RPMI7951 (cell line): ENCODE measurements at regions not wholly inside any gene's neighbourhood (a gene's known extent, or its start where the extent isn't known, plus 50 kb on each side); places are given as distances from the start of the nearest gene placed in this dataset.

Source experiments
- DNase-seq: peaks from one replicate; pipeline ENCODE4 v3.0.0-alpha.2; 2012; ENCODE audit warnings: low read depth

DNA sequence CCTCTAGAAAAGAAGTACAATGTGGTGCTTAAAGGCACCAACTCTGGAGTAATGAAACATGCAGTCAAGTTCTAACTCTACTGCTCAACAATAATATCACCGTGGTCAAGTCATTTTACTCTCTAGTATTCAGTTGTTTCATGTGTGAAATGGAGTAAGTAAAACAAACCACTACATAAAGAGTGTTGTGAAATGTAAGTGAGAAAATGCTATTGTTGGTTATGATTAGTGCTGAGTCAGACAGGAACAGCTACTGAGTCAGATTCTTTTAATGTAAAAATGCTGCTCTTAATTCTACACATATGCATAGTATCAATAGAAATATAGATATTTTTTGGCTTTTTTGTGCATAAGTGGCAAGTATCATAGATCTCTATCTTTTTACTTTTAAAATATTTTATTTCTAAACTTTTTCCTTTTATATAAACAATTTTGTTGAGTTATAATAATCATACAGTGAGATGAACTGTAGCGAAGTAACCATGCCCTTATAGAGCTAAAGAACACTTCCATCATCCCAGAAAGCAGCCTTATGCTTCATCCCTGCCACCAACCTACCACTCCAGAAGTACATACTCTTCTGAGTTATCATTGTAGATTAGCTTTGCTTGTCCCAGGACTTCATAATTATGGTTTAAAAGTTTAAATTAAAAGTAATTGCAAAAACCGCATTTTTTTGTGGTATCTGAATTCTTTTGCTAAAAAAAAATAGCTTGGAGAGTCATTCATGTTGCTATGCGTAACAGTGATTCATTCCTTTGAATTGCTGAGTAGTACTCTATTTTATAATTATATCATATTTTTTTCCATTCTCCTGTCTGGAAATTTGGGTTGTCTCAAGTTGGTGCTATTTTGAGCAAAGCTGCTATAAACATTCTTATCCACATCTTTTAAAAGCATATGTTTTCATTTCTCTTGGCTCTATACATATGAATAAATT, 548.2 kb upstream of the CLINT1 start:
- DNase-seq: peak; percentile 58

DNA sequence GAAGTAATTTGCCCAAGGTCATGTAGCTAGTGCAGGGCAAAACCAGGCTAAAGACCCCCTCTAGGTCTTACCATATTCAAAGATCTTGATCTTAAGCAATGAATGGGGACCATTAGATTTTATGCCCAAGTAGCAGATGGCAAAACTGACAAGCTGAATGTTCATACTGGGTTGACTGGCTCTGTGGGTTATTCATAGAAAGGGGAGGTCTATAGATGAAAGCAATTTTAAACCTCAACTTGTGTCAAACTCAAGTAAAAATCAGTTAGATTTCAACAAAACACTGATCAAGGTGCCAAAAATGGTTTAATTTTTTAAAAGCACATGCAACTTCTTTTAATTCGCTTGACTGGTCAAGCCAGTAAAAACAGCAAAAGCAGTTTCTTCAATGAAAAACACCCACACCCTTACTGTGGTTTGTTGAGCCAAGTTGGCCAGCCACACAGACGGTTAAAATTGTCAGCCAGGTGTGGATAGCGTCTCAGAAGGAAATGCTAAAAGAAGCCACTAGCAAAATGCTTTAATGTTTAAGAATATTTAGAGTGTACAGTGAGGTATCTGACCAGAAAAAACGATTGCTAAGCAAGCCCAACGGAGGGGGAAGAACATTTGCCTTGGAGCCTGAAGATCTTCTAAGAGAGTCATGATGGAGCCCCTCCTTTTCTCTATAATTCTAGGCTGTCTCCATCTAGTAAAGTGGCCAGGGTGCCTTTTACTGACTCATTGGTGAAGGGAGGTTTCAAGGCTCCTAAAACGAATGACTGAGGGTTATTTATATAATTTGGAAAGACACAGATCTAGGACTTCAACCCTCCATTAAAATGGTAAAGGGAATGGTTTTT, 539.6 kb upstream of the CLINT1 start:
- DNase-seq: no peak

- DNase-seq: no peak
These were observed 538.3 kb upstream of the CLINT1 start for GRCh38 chr5:158397278-158397677.

- no peak for DNase-seq
These were observed 535.2 kb upstream of the CLINT1 start for GRCh38 chr5:158394102-158394501.

GRCh38 chr5:158393457-158393856, 534.5 kb upstream of the CLINT1 start:
- no peak for DNase-seq

DNA sequence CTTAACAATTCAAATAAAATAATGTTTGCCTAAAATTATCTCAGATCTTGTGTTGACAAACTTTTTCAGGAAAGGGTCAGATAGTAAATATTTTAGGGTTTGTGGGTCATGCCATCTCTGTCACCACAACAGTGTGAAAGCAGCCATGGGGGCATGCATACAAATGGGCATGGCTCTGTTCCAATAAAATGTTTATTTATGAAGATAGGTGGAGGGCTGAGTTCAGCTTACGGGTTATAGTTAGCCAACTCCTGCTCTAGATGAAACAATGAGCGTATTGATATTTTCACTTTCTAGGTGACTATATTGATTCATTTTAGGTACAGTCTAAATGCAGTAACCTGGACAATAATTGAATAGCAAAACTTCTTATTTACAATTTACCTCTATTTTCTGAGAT, 533.8 kb upstream of the CLINT1 start:
- DNase-seq: no peak

DNA sequence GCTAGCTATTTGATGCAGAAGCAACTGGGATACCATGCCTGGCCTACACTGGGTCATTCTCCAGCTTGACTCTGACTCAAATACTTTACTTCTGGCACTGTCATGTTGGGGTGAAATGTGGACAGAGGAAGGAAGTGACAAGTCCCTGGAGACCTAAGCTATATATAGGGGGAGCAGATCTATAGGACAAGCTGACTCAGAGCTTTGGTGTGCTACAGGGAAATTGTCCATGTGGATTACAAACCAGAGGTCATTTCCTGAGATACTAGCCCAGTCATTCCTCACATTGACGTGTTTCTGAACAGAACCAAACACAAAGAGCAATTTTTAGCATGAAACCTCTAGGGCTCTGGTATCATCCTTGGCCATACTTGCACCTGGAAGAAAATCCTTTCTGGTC, 531.6 kb upstream of the CLINT1 start:
- peak; percentile 76 for DNase-seq

- no peak for DNase-seq
These were observed 530.8 kb upstream of the CLINT1 start for GRCh38 chr5:158389786-158390185.

- DNase-seq: no peak
These were observed 529.1 kb upstream of the CLINT1 start for GRCh38 chr5:158388021-158388420.

GRCh38 chr5:158387499-158387898, 528.6 kb upstream of the CLINT1 start:
- no peak for DNase-seq

DNA sequence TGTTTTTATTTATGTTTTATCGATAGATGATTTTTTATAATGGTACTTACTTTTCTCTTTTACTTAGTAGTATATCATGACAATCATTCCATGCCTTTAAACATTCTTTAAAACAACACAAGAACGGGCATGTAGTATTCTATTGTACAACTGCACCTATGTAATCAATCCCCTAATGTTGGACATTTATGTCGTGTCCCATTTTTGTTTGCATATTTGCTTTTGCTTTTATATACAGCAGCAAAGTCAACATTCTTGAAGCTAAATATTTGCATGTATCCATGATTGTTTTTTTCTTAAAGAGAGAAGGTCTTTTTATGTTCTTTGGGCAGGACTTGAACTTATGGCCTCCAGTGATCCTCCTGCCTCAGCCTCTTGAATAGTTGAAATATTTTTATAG, 527.0 kb upstream of the CLINT1 start:
- no peak for DNase-seq

GRCh38 chr5:158384535-158385481, 525.9 kb upstream of the CLINT1 start:
- peak; percentile 97 for DNase-seq

- DNase-seq: no peak
These were observed 524.5 kb upstream of the CLINT1 start for GRCh38 chr5:158383486-158383885.

DNA sequence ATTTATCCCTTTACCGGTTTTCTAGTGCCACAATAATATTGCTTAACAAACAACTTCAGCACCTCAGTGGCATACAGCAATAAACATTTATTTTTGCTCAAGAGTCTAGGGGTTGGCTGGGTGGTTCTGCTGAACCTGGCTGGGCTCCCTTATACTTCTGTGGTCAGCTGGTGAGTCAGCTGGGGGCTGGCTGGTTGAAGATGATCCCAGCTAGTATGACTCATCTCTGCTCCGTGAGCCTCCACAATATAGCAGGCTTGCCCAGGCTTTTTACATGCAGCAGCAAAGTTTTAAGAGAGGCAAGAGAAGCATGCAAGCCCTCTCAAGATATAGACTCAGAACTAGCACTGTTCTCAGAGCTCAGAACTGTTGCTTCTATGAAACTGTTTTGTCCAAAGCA, 523.5 kb upstream of the CLINT1 start:
- DNase-seq: peak; percentile 95

GRCh38 chr5:158381614-158382160, 522.7 kb upstream of the CLINT1 start:
- DNase-seq: no peak

DNA sequence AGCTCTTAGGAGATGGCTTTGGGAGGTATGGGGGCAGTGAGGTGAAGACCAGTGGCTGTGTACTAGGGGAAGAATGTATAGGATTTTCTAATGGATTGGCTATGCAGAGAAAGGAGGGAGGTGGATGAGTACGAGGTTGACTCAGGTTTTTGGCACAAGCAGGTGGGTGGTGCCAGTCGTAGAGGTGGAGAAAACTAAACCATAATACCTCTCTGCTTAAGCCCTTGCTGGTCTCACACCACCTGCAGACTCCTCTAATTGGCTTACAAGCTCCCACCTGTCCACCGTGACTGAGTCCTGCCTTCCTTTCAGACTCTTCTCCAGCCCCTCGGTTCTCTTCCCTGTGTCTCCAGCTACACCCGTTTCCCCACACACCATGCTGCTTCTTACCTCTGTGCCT, 521.7 kb upstream of the CLINT1 start:
- DNase-seq: no peak

GRCh38 chr5:158378931-158379330, 520.0 kb upstream of the CLINT1 start:
- DNase-seq: no peak

GRCh38 chr5:158376679-158377078, 517.7 kb upstream of the CLINT1 start:
- DNase-seq: no peak

- no peak for DNase-seq
These were observed 516.6 kb upstream of the CLINT1 start for GRCh38 chr5:158375531-158375930.

- no peak for DNase-seq
These were observed 514.9 kb upstream of the CLINT1 start for GRCh38 chr5:158373608-158374395.

- DNase-seq: no peak
These were observed 510.3 kb upstream of the CLINT1 start for GRCh38 chr5:158369241-158369640.
